Ecto neural progenitor cell (in vitro differentiated cells): ENCODE measurements at regions not wholly inside any gene's neighbourhood (a gene's known extent, or its start where the extent isn't known, plus 50 kb on each side); places are given as distances from the start of the nearest gene placed in this dataset.

Experiments
- DNase-seq: peaks from one replicate; pipeline ENCODE4 v3.0.0-alpha.2; 2018; ENCODE audit warnings: low spot score

GRCh38 chr1:25103164-25103795 lies 129.0 kb downstream of the SYF2 start:
- DNase-seq, result no peak

DNA sequence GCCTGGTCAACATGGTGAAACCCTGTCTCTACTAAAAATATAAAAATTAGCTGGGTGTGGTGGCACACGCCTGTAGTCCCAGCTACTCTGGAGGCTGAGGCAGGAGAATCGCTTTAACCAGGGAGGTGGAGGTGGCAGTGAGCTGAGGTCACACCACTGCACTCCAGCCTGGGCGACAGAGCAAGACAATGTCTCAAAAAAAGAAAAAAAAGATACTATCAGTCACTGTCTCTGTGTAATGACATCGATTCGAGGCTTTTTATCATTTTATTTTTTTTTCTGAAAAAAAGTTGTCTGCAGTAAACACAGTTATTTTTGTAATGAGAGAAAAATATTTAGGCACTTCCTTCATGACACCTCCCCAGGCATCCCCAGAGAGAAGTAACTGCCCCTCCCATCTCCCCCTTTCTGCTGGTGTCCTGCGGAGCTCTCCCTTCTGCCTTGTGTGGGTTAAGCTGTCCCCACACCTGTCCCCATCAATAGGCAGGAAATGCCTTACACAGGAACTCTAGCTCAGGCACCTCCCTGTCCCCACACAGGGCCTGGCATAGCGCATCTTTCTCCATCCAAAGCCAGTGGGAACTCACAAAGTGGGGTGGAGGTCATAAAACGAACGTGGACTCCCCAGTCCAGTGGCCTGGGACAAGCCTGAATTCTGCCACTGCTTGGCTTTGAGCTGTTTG lies 132.0 kb downstream of the SYF2 start:
- DNase-seq, result no peak

DNA sequence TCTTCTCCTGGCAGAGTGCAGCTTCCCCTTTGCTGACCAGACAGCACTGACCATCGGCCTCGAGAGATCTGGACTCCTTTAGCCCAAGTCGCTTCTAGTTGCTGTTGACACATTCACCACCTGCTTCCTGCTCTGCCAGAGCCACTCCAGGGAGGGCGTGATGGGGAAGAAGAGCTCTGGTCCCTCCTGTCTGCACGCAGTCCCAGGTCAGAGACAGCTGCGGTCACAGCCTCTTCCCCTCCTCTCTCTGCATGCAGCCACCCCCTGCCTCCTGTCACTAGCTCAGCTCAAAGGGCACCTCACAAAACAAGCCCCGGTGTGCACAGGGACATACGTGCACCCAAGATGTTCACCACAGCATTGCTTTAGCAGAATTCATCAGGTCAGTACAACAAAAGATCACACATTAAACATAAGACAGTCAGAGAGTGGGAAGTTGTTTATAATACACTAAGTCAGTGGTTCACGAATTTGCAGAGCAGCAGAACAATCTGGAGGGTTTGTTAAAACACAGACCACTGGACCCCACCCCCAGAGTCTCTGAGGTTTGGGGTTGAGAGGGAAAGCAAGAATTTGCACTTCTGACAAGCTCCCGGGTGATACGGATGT lies 132.9 kb downstream of the SYF2 start:
- DNase-seq, result no peak

GRCh38 chr1:25098717-25099116 lies 133.6 kb downstream of the SYF2 start:
- DNase-seq, result no peak

- DNase-seq, result no peak
These were observed 135.8 kb downstream of the SYF2 start for GRCh38 chr1:25096307-25097150.

DNA sequence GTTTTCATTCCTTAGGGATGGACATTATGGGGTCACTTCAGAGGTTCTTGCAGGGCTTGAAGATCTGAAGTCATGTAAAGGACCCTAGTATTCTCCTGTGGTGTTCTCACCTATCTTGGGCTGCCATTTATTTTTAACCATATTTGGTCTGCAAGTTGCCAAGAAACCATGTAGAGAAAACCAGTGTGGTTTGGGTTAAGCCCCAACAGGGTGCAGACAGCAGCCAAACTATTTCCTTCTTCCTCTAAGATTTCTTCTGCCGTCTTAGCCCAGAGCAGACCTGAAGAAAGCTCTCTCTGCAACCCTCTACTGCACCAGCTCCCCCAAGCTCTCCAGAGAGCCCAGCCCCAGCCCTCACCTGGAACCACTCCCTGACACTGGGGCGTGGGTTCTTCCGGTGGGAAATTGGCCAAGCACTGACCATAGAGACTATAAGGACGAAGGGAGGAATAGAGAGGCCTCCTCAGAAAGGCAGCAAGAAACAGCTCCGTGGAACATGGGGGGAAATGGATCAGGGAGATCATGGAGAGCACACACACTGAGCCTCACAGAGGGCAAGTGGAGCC lies 136.6 kb downstream of the SYF2 start:
- no peak for DNase-seq

DNA sequence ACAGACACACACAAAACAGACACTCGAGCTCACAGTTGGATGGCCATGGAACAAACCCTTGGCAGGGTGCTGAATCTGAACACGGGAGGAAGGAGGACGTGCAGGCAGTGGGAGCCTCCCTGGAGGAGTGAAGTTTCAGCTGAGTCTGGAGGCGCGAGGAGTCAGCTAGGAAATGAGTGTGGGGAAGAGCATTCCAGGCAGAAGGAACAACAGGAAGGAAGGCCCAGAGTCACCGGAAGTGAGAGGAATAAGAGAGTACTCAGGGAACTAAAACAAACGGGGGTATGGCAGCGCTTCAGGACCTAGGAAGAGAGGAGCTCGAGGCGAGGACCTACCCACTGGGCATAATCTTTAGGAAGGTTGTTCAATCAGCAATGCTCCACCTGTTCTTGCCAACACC lies 137.3 kb downstream of the SYF2 start:
- no peak for DNase-seq

- DNase-seq, result no peak
These were observed 138.1 kb downstream of the SYF2 start for GRCh38 chr1:25094229-25094628.

GRCh38 chr1:25091658-25092057 lies 140.6 kb downstream of the SYF2 start:
- DNase-seq, result no peak

- no peak for DNase-seq
These were observed 141.4 kb downstream of the SYF2 start for GRCh38 chr1:25090707-25091422.

- DNase-seq, result no peak
These were observed 142.5 kb downstream of the SYF2 start for GRCh38 chr1:25089772-25090171.

GRCh38 chr1:25088946-25089345 lies 143.4 kb downstream of the SYF2 start:
- no peak for DNase-seq

DNA sequence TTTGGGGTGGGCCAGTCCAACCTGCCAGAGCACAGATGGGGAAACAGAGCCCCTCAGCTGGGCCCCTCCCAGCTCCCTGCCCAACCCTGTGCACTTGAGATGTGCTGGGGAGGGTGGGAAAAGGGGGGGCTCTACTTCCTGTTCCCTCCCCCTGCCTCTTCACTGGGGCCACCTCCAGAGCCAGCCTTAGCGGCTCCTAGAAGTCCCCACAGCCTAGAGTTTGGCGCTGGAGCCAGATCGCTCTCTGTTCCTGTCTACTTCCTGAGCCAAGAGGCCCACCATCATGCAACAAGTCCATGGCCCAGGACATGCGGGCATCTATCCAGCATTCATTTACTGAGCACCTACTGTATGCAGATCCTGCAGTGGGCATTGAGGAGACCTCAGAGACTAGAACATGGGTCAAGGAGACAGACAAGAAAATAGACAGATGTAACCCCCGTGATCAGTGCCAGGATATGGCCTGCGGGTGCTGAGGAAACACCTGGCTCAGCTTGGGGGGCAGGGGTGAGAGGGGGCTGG lies 144.1 kb downstream of the SYF2 start:
- no peak for DNase-seq

DNA sequence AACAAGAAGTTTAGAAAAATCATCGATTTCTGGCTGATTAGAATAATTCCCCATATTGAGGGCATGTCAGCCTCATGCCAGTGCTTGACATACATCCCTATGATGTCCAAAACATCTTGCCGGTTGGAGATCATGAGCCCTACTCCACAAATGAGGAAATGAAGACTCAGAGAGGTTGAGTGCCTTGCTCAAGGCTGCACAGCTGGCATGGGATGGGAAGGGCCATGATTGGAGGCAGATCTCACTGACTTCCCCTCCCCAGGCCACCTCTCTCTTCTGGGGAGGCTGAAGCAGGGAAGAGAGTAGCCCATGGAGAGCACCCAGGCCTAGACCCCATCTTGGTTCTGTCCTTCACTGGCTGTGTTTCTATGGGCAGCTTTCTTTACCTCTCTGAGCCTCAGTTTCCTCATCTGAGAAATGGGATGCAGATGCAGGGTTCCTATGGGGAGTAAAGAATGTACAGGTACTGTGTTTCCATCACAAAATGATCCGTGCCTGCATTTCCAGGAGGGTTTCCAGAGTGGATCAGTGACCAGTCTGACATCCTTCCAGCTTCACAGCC lies 145.7 kb downstream of the SYF2 start:
- DNase-seq, result no peak

- DNase-seq, result no peak
These were observed 147.9 kb downstream of the SYF2 start for GRCh38 chr1:25084407-25084806.

DNA sequence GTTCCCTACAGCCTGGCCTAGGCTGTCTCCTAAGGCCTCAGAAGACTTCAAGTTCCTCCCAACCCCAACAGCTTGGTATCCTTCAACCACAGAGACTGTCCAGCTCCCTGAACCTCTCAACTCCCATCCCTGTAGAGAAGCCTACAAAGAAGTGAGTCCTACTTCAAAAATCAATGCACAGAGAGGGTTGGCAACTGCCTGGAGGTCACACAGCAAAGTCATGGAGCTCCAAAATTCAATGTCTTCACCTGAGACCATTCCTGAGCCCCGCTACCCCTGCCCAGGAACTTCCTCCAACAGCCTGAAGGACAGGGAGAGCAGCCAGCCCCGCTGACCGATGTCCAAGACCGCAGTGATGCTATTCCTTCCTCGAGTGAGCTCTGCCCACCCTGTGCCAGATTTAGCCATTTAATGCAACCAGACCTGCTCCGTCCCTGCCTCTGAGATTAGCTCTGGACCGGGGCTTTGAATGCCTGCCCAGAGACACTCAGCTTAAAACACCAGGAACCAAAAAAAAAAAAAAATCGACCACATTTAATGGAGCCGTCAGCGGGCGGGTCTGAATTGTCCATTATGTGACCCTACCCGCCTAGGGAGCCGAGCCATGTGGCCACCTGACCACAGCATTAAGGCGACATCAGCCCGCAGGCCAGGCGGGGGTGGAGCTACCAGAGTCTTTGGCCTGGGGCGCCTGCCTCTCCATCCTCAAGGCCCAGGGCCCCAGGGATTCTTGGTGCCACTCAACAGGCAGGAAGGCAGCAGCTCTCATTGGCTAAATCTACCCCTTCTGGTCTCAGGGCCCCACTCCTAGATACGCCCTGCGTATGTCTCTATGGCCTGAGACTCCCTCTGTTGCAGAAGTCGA lies 148.6 kb downstream of the SYF2 start:
- no peak for DNase-seq

- no peak for DNase-seq
These were observed 149.3 kb downstream of the SYF2 start for GRCh38 chr1:25082995-25083394.

GRCh38 chr1:25082216-25082899 lies 149.9 kb downstream of the SYF2 start:
- no peak for DNase-seq

DNA sequence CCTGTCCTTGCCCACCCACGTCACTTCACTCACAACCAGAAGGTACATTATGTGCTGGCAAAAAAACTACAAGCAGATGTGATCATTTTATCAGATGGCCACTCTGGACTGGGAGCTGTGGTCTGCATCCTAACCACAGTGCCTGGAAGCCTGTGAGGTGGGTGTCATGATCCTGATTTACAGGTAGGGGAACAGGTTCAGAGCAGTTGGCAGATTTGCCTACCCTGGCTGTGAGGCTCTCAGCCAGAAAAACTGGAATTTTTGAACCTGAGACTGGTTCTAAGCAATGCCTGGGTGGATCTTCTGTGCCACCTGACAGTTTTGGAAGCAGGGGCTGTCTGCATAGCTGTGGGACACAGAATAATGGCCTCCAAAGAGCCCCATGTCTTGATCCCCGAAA lies 150.8 kb downstream of the SYF2 start:
- no peak for DNase-seq
